ENCODE measurements at regions not wholly inside any gene's neighbourhood (a gene's known extent, or its start where the extent isn't known, plus 50 kb on each side); places are given as distances from the start of the nearest gene placed in this dataset.

- Histone ChIP-seq H3K27me3 (no peaks in the 10 kb centered on the region), H2AFZ (replicated peaks) (no peak overlapping the region), H3K4me2 (no peak overlapping the region), H4K20me1 (ENCODE audit: low read depth) (no peaks in the 10 kb centered on the region), H3K4me3 (no peak overlapping the region), H3K9me3 (ENCODE audit: low read depth) (no peaks in the 10 kb centered on the region), H3K36me3 (no peaks in the 10 kb centered on the region), H3K27ac (no peak overlapping the region), H3K9ac (no peak overlapping the region), H3F3A (ENCODE audit: low read depth) (no peaks in the 10 kb centered on the region), H3K4me1 (no peaks in the 10 kb centered on the region), H3K79me2 (ENCODE audit: low read depth) (no peaks in the 10 kb centered on the region)
- Mint-ChIP-seq H3K36me3 (no peaks in the 10 kb centered on the region), H3K4me3 (no peak overlapping the region), H3K27me3 (ENCODE audit: insufficient read depth, low read depth) (peaks cover 7% of the 10 kb centered on the region), H3K9me3 (no peaks in the 10 kb centered on the region), H3K4me1 (peaks cover 16% of the 10 kb centered on the region), H3K27ac (no peak overlapping the region)
- TF ChIP-seq EZH2phosphoT487 (IDR thresholded peaks at IDR 0.05) (no peak), CTCF (IDR thresholded peaks at IDR 0.05) (no peak), EZH2 (IDR thresholded peaks at IDR 0.05) (no peak)
- no peak for DNase-seq (ENCODE audit: low spot score)
These were observed 499.1 kb downstream of the FOXO1 start for GRCh38 chr13:40167327-40167726.

- DNase-seq (ENCODE audit: low spot score): no peak
- TF ChIP-seq CTCF (IDR thresholded peaks at IDR 0.05) (no peak), EZH2phosphoT487 (IDR thresholded peaks at IDR 0.05) (no peak), EZH2 (IDR thresholded peaks at IDR 0.05) (no peak)
- no peaks in the 10 kb centered on the region for H3K36me3 Mint-ChIP-seq
- Histone ChIP-seq H3K36me3 (no peaks in the 10 kb centered on the region), H3K4me3 (no peak overlapping the region), H3F3A (ENCODE audit: low read depth) (no peaks in the 10 kb centered on the region), H2AFZ (replicated peaks) (no peak overlapping the region), H3K27ac (no peak overlapping the region), H4K20me1 (ENCODE audit: low read depth) (no peaks in the 10 kb centered on the region), H3K4me2 (no peak overlapping the region), H3K4me1 (no peaks in the 10 kb centered on the region), H3K79me2 (ENCODE audit: low read depth) (no peaks in the 10 kb centered on the region), H3K9ac (no peak overlapping the region), H3K27me3 (no peaks in the 10 kb centered on the region), H3K9me3 (ENCODE audit: low read depth) (no peaks in the 10 kb centered on the region)
- no peak overlapping the region for H3K4me3 Mint-ChIP-seq
- H3K9me3 Mint-ChIP-seq: no peaks in the 10 kb centered on the region
- H3K27ac Mint-ChIP-seq: no peak overlapping the region
- H3K27me3 Mint-ChIP-seq (ENCODE audit: insufficient read depth, low read depth): peaks cover 11% of the 10 kb centered on the region
- H3K4me1 Mint-ChIP-seq: peaks cover 10% of the 10 kb centered on the region
These were observed 497.8 kb downstream of the FOXO1 start for GRCh38 chr13:40168425-40169166.

GRCh38 chr13:40169476-40169875 is 497.0 kb downstream of the FOXO1 start:
- no peaks in the 10 kb centered on the region for H3K36me3 ChIP-seq
- no peaks in the 10 kb centered on the region for H4K20me1 ChIP-seq (ENCODE audit: low read depth)
- H3K27ac Mint-ChIP-seq: peak overlapping the region; percentile 24
- H3K27me3 ChIP-seq: no peaks in the 10 kb centered on the region
- TF ChIP-seq EZH2phosphoT487 (IDR thresholded peaks at IDR 0.05) (no peak), CTCF (IDR thresholded peaks at IDR 0.05) (no peak), EZH2 (IDR thresholded peaks at IDR 0.05) (no peak)
- H3K4me2 ChIP-seq: no peak overlapping the region
- H3K27me3 Mint-ChIP-seq (ENCODE audit: insufficient read depth, low read depth): peaks cover 11% of the 10 kb centered on the region
- H3K9me3 ChIP-seq (ENCODE audit: low read depth): no peaks in the 10 kb centered on the region
- H3K9me3 Mint-ChIP-seq: no peaks in the 10 kb centered on the region
- no peak overlapping the region for H2AFZ ChIP-seq (replicated peaks)
- no peak overlapping the region for H3K27ac ChIP-seq
- H3K79me2 ChIP-seq (ENCODE audit: low read depth): no peaks in the 10 kb centered on the region
- DNase-seq (ENCODE audit: low spot score): no peak
- H3K4me3 ChIP-seq: no peak overlapping the region
- H3K4me3 Mint-ChIP-seq: no peak overlapping the region
- H3K36me3 Mint-ChIP-seq: no peaks in the 10 kb centered on the region
- no peak overlapping the region for H3K9ac ChIP-seq
- no peaks in the 10 kb centered on the region for H3K4me1 ChIP-seq
- peaks cover 10% of the 10 kb centered on the region for H3K4me1 Mint-ChIP-seq
- no peaks in the 10 kb centered on the region for H3F3A ChIP-seq (ENCODE audit: low read depth)
